GM21529 (cell line): ENCODE measurements at regions not wholly inside any gene's neighbourhood (a gene's known extent, or its start where the extent isn't known, plus 50 kb on each side); places are given as distances from the start of the nearest gene placed in this dataset.
"Not testable (repeated sequence)": the region's sequence is repeated elsewhere in the genome, so short reads cannot be mapped to it uniquely, and the experiment has no call there.

Experiments
- ATAC-seq: cut with Tn5 transposase; IDR thresholded peaks from one replicate; pipeline ENCODE4 v1.9.1; 2021; ENCODE audit not compliant: unreplicated experiment

DNA sequence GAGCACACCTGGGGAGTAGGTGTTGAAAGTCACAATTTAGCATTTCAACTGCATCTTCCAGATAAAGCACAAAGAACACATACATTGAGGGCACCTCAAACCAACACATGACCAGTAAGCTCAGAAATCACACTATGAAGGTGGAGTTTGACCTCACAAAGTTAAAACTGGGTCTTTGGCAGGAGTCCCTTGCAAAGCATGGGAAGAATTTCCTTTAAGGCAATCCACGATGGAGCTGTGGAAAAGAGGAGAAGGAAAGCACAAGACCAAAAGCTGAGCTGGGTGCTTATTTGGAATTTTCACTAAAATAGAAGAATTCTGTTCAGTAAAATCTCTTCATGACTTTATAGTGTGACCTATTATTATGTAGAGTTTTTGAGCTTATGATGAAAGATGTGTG lies 212.9 kb upstream of the APCDD1 start:
- ATAC-seq = no peak

DNA sequence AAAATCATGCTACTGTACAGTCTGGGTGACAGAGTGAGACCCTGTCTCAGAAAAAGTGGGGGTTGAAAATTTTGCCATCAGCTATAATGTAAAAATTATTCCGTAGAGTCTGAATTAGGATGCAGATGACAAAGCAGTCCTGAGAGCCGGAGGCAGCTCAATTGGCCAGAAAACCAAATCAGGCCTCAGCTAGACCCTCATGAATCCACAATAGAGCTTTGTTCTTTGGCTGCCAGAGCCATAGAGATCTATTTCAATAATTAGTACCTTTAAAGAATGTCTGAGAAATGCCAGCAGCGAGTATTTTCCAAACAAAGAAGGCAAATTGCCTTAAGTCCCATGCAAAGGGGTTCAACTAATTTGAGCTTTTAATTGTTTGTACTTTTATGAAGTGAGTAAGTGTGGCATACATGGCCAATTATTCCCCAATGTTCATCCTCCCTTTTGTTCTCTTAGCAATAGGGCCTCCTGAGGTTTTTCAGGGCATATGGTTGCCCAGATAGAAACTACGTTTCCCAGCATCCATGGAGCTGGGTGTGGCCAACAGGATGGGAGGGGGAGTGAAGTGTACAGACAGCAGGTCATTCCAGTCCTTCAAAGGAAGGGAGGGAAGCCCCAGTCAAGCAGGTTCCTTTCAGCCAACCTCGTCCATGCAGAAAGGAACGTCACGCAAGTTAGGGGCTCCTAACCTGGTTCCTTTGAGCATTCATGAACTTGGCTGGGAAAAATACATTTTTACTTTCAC lies 211.3 kb upstream of the APCDD1 start:
- ATAC-seq = no peak

DNA sequence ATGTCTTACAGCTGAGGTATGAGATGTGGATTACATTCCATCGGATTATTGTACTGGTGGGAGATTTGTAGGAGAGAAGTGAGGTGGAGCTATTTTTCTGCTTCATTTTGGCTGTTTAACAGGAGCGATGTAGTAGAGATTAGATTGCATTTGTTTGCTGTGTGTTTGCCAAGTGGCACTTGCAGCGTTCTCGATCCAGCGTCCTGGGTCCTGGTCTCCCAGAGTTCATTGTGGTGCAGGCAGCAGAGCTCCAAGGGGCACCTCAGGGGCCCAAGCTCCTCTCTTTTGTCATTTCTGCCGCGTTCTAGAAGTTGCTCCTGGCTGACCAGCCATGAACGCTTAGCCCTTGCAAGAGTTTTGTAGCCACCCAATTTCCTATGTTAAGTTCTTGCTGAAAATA lies 210.1 kb upstream of the APCDD1 start:
- no peak for ATAC-seq

DNA sequence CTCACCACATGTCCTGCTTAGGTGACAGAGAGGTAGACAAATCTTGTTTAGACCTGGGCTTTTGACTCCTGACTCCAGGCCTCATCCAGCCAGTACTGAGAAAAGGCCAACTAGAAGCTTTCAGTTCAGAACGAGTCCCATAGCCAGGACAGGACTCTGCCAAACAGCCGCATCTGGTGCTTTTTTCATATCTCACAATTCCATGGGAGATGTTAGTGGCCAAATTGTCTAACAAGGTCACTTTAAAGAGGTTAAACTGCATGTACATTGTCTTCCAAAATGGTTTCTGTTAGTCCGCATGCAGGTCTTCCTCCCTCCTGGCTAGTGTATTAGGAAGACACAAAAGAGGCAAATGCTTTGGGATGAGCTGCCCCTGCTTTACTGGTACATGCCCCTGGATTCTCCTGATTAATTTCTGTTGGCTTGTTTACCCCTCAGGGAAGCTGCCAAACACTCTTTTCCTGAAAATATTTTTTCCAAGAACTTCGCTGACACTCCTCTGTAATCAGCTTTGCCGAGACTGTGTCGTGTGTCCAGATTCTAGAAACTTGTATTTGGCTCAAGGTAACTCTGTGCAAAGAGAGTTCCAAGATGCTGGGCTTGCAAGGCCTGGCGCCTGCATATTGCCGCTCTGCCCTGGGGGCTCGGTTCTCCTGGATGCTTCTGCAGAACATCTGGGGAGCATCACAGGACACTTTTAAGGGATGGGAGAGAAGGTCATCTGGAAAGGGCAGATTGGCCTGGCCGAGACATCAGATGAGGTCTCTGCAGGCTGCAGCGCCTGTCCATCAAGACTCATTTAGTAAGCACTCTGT lies 209.2 kb upstream of the APCDD1 start:
- no peak for ATAC-seq

DNA sequence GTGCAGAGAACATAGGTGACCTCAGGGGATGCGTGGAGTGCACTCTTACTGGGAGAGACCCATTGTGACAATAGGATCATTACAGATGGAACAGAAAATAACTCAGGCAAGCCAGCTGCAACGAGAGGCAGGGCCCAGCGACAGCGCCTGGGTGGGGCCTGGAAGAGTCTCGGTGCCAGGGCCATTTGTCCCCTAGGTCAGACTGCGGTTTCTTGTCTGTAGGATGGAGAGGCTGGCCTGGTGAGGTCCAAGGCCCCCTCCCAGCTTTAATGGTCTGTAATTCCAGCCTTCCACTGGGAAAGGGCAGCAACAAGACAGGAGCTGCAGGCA lies 208.6 kb upstream of the APCDD1 start:
- no peak for ATAC-seq

DNA sequence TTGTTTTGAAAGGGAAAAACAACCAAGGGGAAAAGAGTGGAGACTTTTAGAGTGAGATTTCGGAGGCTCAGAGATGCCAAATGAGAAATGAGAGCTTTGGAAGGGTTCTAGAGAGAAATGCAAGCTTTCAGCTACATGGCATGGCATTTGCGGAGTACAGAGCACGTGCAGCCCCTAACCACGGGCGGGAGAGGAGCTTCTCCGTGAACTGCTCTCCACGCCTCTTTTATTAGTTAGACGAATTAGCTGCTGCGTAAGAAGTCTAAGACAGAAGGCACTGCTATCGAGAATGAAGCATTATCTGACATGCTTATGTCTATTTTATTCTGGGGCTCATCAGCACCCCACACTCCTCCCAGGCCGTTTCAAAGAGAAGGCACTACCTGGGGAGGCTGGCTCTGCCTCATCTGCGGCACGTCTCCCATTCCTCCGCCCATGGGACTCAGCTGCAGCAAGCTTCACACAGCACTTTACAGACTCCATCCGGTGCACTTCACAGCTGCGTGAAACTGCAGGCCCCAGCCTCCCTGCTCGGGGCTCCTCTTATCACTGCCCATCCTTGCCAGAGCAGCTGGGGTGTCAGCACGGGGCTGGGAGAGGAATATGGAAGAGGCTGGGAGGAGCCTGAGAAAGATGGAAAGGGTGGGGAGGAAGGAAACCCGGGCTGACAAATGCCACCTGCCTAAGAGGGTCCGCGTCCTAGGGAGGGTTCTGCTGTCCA lies 207.3 kb upstream of the APCDD1 start:
- no peak for ATAC-seq

DNA sequence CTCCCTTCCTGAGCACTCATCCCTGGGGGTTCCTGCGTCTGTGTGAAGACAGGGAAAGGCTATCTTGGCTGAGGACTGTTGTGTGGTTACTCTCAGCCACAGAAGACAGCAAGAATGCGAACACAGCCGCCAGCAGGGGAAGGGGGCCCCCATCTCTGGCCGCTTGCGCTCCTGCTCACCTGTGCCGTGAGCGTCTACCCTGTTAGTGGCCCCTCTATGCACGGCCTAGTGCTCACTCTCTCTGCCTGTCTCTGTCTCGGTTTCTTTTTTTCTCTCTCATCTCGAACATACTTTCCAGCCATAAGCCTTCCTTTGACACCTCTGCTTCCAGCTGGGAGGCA lies 206.7 kb upstream of the APCDD1 start:
- no peak for ATAC-seq

DNA sequence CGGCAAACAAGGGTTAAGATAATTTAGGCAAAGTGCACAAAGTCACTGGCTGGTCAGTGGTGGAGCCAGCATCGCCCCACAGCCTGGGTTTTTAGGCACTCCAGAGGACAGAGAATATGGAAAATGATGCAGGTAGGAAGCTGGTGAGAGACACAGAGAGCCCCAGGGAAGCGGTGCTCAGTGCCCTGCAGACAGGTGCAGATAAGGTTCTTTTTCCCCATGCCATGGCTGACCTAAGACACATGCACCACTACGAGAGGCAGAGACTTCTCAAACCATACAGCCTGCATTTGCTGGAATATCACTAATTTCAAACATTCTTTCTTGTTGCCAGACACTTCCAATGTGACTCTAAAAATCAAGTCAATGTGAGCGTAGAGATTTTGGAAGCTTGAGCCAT lies 205.7 kb upstream of the APCDD1 start:
- no peak for ATAC-seq

DNA sequence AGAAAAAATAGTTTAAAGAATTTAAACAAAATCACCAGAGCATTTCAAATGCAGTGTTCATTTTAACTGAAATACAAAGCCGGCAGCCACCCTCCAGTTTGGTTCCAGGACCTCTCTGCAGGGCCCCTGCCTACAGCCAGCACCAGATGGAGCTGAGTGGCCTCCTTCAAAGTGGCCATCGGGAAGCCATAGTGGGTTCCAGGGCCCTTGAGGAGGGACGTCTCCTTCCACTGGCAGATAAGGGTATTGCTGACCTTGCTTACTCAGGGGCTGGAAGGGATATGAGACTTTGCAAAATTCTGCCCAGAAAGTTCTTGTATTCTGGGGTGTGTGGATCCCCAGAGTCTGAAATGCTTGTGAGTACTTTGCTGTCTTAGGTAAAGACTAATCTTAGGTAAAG lies 205.2 kb upstream of the APCDD1 start:
- ATAC-seq = no peak

DNA sequence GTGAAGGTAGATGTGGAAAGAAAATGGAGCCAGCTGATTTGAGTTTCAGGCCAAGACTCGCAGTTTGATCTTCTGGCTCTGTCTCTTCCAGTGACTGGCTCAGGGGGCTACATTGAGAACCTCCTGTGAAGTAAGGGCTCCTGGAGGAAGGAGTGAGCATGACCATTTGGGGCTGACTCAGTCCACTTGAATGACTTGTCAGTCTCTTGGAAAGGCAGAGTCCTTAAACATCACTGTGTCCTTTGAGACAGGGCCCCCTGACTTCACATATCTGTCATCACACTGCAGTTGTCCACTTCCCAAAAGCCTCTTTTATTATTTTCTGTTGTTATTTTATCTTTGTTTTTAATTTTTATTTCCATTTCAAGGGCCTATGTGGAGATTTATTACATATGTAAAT lies 204.6 kb upstream of the APCDD1 start:
- no peak for ATAC-seq

DNA sequence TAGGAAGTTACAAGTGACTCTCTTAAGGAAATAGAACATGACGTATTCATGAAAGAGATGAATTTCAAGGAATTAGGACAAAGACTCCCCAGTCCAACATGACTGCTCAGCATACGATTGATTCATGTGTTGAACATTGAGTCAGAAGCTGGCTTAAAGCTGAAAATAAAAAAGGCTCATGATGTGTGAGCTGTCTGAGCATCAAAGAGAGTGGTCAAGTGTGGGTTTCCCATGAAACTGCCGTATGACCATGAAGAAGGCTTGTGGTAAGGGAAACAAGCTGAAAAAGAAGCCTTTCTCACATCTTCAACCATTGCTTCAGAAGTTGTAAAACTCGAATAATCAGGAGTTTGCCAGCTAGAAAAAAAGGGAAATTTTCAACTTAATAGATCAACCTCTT lies 201.9 kb upstream of the APCDD1 start:
- ATAC-seq = no peak

DNA sequence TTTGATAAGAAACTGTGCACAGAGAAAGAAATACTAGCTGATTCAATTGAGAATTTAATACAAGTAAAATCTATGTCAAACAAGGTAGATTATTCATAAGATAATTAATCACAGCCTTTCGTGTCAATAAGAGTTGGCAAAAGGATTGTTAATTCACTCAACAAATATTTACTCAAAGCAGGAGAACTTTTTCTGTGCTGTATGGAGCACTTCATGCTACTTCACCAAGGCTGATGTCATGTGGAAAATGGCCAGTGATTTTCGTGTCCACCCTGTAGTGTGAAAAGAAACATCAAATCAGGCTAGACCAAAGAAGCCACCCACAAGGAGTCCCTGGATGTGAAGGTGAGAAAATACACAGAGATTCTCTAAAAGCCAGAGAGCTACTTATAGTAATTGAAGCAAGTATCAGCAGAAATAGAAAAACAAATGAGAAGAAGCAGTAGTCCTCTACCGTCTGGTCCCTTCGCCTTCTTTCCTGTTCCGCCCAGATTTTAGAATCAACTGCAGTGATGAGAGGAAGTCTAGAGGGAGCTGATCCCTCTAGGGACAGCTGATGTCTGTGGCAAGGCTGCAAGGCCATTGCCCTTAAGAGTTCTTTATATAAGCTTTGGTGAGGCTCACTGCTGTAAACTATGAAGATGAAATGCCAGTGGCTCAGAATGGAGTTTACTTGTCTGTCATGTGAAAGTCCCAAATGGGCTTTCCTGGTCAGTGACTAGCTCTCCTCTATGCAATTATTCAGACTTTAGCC lies 201.3 kb upstream of the APCDD1 start:
- no peak for ATAC-seq

DNA sequence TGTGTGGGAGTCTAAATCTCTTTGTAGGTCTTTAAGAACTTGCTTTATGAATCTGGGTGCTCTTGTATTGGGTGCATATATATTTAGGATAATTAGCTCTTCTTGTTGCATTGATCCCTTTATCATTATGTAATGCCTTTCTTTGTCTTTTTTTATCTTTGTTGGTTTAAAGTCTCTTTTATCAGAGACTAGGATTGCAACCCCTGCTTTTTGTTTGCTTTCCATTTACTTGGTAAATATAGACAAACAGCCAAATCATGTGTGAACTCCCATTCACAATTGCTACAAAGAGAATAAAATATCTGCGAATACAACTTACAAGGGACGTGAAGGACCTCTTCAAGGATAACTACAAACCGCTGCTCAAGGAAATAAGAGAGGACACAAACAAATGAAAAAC lies 198.2 kb upstream of the APCDD1 start:
- not testable (repeated sequence) for ATAC-seq

DNA sequence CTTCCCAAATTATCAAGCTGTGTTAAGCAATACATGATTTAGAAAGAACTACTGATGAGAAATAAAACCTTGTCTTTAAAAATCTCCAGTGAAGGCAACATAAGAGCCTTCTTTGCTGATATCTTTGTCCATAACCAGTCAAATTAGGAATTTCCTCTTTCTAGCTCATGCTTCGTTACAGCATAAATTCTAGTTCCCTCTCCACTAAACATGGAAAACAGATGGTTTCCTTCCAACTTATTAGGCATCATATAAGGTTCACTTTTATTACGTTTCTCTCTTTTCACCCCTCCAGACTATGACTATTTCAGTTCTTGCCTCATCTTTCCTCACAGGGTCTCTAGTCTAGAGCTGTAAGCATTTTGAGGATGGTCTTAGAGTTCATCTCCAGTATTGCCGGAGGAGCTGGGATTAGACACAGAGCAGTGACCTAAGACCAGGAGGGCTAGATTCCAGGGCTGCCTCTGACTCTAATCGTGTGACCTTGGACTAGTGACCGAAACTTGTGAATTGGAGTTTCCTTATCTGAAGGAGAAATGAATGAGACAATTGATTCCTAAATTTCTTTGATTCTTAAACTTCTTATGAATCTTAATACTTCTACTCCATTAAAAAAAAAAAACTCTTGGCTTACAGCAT lies 195.5 kb upstream of the APCDD1 start:
- ATAC-seq = no peak

DNA sequence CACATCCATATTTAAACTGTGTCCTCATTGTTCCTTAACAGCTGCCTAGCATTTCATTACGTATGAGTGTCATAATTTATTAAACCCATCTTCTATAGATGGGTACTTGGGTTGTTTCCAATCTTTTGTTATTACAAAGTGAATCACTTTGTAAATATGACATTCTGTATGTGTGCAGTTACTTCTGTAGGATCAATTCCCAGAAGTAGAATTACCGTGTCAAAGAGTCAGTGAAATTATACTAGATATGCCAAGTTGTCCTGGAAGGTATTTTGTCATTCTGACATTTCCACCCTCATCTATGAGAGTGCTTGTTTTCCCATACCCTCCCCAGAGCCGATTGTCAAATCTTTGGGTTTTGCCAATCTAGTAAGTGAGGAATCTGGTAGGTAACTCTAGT lies 194.5 kb upstream of the APCDD1 start:
- ATAC-seq = no peak

DNA sequence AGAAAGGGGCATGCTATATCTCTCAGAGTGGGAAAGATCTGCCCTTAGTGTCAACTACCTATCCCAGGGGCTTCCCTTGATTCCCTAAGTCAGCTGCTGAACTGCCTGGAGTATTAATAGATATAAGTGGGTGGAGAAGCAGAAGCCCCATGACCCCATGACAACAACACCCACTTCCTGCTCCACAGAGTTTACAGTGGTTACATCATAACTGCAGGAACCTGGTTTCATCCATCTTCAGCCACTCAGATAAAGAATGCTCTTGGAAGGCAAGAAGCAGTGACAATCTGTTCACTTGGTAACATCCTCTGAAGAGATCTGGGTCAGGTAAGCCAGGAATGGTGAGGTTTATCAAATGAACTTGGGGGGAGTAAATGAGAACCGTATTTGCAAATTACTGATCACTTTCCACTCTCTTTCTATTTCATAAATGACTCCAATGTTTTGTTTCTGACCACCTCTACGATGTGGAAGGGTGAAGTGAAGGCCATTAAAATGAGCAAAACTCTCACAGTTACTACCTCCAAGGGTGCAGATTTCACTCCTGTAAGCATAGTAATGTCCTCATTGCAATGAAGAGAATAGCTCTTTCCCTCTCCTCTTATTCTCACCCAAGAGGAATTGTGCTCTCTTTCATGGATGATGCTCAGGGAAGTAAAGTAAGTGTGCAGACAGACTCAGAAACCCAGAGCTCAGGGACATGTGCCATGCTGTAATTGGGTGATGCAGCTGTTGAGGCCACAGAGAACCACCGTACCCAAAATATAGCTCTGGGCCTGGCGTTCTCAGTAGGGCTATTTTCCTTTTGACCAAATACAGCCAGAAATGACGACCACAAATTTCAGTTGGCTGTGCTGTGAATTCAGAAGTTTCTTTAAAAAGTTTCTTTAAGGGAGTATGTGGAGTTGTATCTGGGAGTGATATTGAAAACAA lies 192.8 kb upstream of the APCDD1 start:
- ATAC-seq = no peak

DNA sequence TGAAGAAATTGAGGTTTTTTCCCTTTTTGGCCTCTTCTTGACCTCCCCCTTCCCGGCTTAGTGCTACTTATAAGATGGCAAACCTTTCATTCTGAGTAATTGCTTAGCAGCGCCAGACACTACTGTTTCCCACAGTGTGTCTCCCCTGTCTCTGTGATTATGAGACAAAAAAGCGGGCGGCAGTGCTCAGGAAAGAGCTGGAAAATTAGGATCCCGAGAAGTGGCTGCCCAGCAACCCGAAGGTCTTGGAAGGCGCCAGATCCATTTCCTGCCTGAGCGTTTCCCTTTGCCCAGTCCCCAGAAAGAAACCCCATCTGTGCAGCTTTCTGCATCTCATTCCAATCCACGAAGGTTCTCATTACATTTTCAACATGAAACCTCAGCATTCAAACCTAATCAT lies 191.9 kb upstream of the APCDD1 start:
- ATAC-seq = no peak

DNA sequence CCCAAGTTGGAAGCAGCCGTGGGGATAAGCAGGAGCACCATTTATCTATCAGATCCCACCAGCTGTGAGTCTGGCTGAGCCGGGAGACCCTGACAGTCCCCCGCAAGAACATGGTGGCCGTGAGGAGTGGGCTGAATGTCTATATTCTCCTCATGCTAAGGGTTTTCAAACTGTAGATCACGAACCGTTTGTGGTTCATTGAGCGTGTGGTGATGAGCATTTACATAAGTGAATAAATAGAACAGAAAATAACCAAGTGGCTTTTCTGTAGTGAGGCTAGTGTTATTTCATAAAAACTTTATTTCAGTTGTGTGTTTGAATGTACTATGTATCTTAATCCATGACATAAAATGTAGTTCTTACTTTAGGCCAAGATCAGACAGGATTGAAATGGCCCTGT lies 190.2 kb upstream of the APCDD1 start:
- peak; percentile 44 for ATAC-seq

DNA sequence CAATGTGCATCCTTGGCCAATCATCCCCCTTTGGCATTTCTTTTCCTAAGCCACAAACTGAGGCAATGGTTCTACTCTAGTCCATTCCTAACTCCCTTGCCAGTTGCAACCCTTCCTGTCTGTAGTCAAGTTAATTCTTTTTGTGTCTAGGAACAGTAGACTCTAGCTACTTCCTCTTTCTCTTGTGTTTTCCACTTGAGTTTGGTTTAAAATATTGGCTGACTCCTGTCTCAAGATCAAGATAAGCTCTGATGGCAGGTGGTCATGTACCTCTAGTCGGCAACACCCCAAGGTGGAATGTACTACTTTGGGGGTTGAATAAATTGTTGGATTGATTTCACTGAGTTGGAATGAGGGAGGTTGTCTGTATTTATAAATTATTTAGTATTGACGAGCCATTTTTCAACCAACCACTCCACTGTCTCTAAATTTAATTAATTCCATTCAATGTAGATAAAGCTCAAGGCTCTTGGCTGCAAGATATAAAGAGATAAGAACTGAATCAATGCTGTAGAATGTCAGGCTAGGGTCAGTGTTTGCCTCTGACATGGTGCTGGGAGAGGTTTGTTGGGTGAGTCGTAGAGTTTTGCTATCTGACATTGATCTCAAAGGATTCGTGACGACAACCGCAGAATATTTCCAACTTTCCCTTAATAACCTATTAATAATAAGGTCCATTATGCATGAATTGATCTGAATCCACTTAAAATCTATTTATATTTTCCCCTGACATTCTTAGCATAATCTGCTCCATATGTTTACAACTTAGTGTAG lies 188.7 kb upstream of the APCDD1 start:
- no peak for ATAC-seq

DNA sequence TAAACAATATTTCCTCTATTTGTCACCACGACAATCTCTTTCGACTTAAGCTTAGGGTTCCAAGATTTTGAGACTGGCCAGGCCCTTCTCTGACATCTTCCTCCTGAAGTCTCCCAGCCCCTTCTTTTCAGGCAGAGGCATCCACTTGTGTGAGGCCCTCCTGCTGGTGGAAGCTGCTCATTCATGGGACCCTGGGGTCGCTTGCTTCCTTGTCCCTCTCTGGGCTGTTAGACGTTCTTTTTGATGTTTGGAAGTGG lies 188.2 kb upstream of the APCDD1 start:
- ATAC-seq = no peak
